Lung (tissue), 11 donors: ENCODE measurements at regions not wholly inside any gene's neighbourhood (a gene's known extent, or its start where the extent isn't known, plus 50 kb on each side); places are given as distances from the start of the nearest gene placed in this dataset.

ENCODE experiments used
- ATAC-seq: fragments of 200-7000 bp; cut with Tn5 transposase; one replicate; pipeline ENCODE4 v1.9.1; 2020; ENCODE audit warnings: moderate number of reproducible peaks; ENCODE audit not compliant: insufficient read depth, low FRiP score
- DNase-seq, 3 donors: peaks; one replicate each; pipeline ENCODE4 v3.0.0-alpha.2; 2013 to 2017
- H3K27ac ChIP-seq, 2 donors: one replicate each; pipeline ENCODE4 v1.5.1; 2013; ENCODE audit warnings: mild to moderate bottlenecking in 2 of 2, moderate library complexity in 2 of 2, control low read depth in 1 of 2, inconsistent platforms in 1 of 2, low read depth in 1 of 2, low read length in 1 of 2
- H3K27me3 ChIP-seq, 3 donors: one replicate each; pipeline ENCODE4 v1.5.1; 2013; ENCODE audit warnings: low read length in 2 of 3; ENCODE audit not compliant: control insufficient read depth in 3 of 3, insufficient read depth in 3 of 3
- H3K36me3 ChIP-seq, 4 donors: one replicate each; pipeline ENCODE4 v1.5.1; 2013; ENCODE audit warnings: low read length in 4 of 4, mild to moderate bottlenecking in 1 of 4, moderate library complexity in 1 of 4; ENCODE audit not compliant: control insufficient read depth in 4 of 4, insufficient read depth in 4 of 4
- H3K4me1 ChIP-seq, 5 donors: one replicate each; pipeline ENCODE4 v1.5.1; 2013; ENCODE audit warnings: low read length in 5 of 5, mild to moderate bottlenecking in 2 of 5, moderate library complexity in 1 of 5; ENCODE audit not compliant: control insufficient read depth in 5 of 5, insufficient read depth in 5 of 5
- H3K4me3 ChIP-seq: one replicate; pipeline ENCODE4 v1.5.1; 2013; ENCODE audit warnings: mild to moderate bottlenecking, control low read depth, moderate library complexity
- H3K9ac ChIP-seq, 2 donors: one replicate each; pipeline ENCODE4 v1.5.1; 2013; ENCODE audit warnings: low read length in 2 of 2, control low read depth in 1 of 2; ENCODE audit not compliant: insufficient read depth in 1 of 2
- H3K9me3 ChIP-seq, 4 donors: one replicate each; pipeline ENCODE4 v1.5.1; 2013; ENCODE audit warnings: low read length in 3 of 4, mild to moderate bottlenecking in 1 of 4, moderate library complexity in 1 of 4; ENCODE audit not compliant: control insufficient read depth in 4 of 4, insufficient read depth in 3 of 4
- CTCF ChIP-seq: IDR thresholded peaks from 2 replicates; pipeline ENCODE4 v1.5.1; 2012; ENCODE audit warnings: mild to moderate bottlenecking; ENCODE audit errors: control extremely low read depth, extremely low read depth
- WGBS, 2 donors: extraction: QIAGEN DNeasy Blood & Tissue Kit; methylation state at CpG; one replicate each; pipeline ENCODE4 v1.1.7; 2013; 5-methylcytosine and 5-hydroxymethylcytosine counted together
- donor health status: control.
- donor health status: control.
- donor health status: Bipolar disorder and iron deficiency.
- donor health status: healthy.
- donor health status: DM: yes; HTN: yes; CAD: no.

GRCh38 chr4:103308248-103308561 lies 110.1 kb upstream of the CENPE start:
- Histone ChIP-seq H3K9ac (no peak overlapping the region), H3K9me3 (peaks cover 0 to 4% (median 2%) of the 10 kb centered on the region in 4 donors)
- WGBS, 2 donors = 72 to 78% methylated on average over 5 of the region's 5 CpGs

GRCh38 chr4:103307453-103308247 lies 109.5 kb upstream of the CENPE start:
- DNase-seq = peak; percentile 22 to 36 (median 28)
- H3K4me3 ChIP-seq = no peak overlapping the region
- H3K36me3 ChIP-seq = no peaks in the 10 kb centered on the region
- peaks cover 0 to 4% (median 2%) of the 10 kb centered on the region in 4 donors for H3K9me3 ChIP-seq
- H3K9ac ChIP-seq = no peak overlapping the region
- TF ChIP-seq CTCF = no peak
- H3K4me1 ChIP-seq = peaks cover 0 to 25% (median 0%) of the 10 kb centered on the region in 5 donors
- ATAC-seq = peak; percentile 14
- WGBS, 2 donors = 68 to 79% methylated on average over 18 of the region's 18 CpGs
- no peak overlapping the region for H3K27ac ChIP-seq
- no peaks in the 10 kb centered on the region for H3K27me3 ChIP-seq

More at GRCh38 chr4:103308248-103308561, 110.1 kb upstream of the CENPE start:
- TF ChIP-seq CTCF = no peak
- Histone ChIP-seq H3K36me3 (no peaks in the 10 kb centered on the region), H3K27ac (no peak overlapping the region), H3K27me3 (no peaks in the 10 kb centered on the region), H3K4me1 (peaks cover 0 to 25% (median 0%) of the 10 kb centered on the region in 5 donors), H3K4me3 (no peak overlapping the region)
- DNase-seq (peak in 2 of 3 donors; percentile 34 to 64), ATAC-seq (no peak)

DNA sequence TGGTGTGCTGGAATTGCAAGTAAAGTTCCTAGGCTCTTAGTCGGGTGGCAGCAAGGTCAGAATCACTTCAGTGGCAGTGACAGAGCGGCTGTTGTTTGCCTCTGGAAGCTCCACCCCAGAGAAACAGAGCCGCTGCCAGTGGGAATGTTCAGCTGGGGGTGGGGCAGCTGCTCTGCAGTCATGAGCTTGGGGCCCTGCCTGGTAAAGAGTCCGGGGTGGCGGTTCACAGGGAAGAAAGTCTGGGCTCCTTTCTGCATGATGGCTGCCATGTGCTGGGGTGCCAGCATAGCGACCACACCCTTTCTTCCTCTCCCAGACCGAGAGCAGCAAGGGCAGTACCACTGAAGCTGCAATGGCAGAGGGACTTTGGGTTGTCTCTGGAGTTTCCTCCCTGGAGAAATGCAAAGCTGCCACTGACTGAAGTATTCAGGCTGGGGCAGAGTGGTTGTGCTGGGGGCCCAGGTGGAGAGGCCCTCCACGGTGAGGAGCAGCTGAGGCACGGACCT lies 108.8 kb upstream of the CENPE start:
- Histone ChIP-seq H3K9ac (peak overlapping the region in 1 of 2 donors; percentile 60), H3K4me3 (no peak overlapping the region), H3K36me3 (no peaks in the 10 kb centered on the region), H3K4me1 (peaks cover 0 to 25% (median 0%) of the 10 kb centered on the region in 5 donors), H3K27ac (no peak overlapping the region), H3K9me3 (peaks cover 0 to 4% (median 2%) of the 10 kb centered on the region in 4 donors), H3K27me3 (no peaks in the 10 kb centered on the region)
- DNase-seq (peak; percentile 77 to 89 (median 81)), ATAC-seq (no peak)
- WGBS, 2 donors = 33 to 44% methylated on average over 9 of the region's 9 CpGs
- no peak for TF ChIP-seq CTCF
